ENCODE measurements at regions not wholly inside any gene's neighbourhood (a gene's known extent, or its start where the extent isn't known, plus 50 kb on each side); places are given as distances from the start of the nearest gene placed in this dataset.

DNA sequence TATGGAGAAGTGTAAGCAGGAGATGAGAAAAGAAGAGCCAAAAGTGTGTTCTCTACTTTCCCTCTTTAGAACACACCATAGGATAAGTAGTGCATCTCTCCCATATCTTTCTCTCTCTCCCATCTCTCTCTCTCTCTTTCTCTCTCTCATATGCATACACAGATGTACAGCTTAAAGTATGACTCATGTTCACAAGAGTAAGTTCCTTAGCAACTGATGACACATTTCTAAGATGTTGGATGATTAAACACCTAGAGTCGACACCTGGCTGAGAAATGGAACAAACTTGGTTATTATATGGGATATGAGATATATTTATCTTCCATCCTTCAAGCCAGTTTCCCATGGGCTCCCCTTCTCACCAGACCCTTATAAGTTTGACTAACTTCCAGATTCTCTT is 113.5 kb downstream of the TMEM132E start:
- TF ChIP-seq, protein P1, sequence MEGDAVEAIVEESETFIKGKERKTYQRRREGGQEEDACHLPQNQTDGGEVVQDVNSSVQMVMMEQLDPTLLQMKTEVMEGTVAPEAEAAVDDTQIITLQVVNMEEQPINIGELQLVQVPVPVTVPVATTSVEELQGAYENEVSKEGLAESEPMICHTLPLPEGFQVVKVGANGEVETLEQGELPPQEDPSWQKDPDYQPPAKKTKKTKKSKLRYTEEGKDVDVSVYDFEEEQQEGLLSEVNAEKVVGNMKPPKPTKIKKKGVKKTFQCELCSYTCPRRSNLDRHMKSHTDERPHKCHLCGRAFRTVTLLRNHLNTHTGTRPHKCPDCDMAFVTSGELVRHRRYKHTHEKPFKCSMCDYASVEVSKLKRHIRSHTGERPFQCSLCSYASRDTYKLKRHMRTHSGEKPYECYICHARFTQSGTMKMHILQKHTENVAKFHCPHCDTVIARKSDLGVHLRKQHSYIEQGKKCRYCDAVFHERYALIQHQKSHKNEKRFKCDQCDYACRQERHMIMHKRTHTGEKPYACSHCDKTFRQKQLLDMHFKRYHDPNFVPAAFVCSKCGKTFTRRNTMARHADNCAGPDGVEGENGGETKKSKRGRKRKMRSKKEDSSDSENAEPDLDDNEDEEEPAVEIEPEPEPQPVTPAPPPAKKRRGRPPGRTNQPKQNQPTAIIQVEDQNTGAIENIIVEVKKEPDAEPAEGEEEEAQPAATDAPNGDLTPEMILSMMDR (IDR thresholded peaks at IDR 0.05), result no peak
- TF ChIP-seq POLR2A (IDR thresholded peaks at IDR 0.05), result no peak
